Ovary (tissue), 7 donors: ENCODE measurements at regions not wholly inside any gene's neighbourhood (a gene's known extent, or its start where the extent isn't known, plus 50 kb on each side); places are given as distances from the start of the nearest gene placed in this dataset.

Experiments used
- DNase-seq, 5 donors: peaks; one replicate each; pipeline ENCODE4 v3.0.0-alpha.2; 2019 to 2020
- H3K27ac ChIP-seq, 2 donors: fragments of 200-600 bp; one replicate each; pipeline versions ENCODE4 v1.5.1 to v1.8.0; 2019 to 2022
- H3K27me3 ChIP-seq: fragments of 200-600 bp; one replicate; pipeline ENCODE4 v1.8.0; 2022
- H3K36me3 ChIP-seq: fragments of 200-600 bp; sonication (generic); one replicate; pipeline ENCODE4 v1.5.1; 2019
- H3K4me1 ChIP-seq: one replicate; pipeline ENCODE4 v1.8.1; 2013; ENCODE audit warnings: mild to moderate bottlenecking, moderate library complexity; ENCODE audit not compliant: insufficient read depth
- H3K4me3 ChIP-seq: fragments of 200-600 bp; sonication (generic); one replicate; pipeline ENCODE4 v1.5.1; 2017
- H3K9me3 ChIP-seq, 2 donors: fragments of 200-600 bp in 1 of 2; sonication (generic) in 1 of 2; one replicate each; pipeline versions ENCODE4 v1.5.1 to v1.8.1; 2013 to 2019; ENCODE audit warnings: mild to moderate bottlenecking in 1 of 2, moderate library complexity in 1 of 2
- EP300 ChIP-seq: sonication (generic); formaldehyde crosslinking; IDR thresholded peaks from one replicate; pipeline ENCODE4 v1.6.1; 2017; ENCODE audit warnings: antibody characterized with exemption
- POLR2A ChIP-seq: fragments of 450-650 bp; IDR thresholded peaks from one replicate; pipeline ENCODE4 v1.6.1; 2017; ENCODE audit warnings: antibody characterized with exemption, mild to moderate bottlenecking, moderate library complexity
- WGBS, 3 donors: extraction: QIAGEN DNeasy Blood & Tissue Kit in 1 of 3; methylation state at CpG; one replicate each; pipeline versions ENCODE4 v1.1.5 to v1.1.7; 2013 to 2017; 5-methylcytosine and 5-hydroxymethylcytosine counted together
- intact Hi-C, 4 donors: fragments of 100-400 bp; cut with DNase I; formaldehyde crosslinking; loops; one replicate each; pipeline versions ENCODE4 v1.11.0 to v1.15.1; 2022 to 2023
- TF ChIP-seq, protein P1 (sequence below), 3 donors: fragments of 450-650 bp in 2 of 3; fragments of 200-600 bp in 1 of 3; IDR thresholded peaks; one replicate each; pipeline versions ENCODE4 v1.5.1 to v1.8.0; 2016 to 2022; ENCODE audit warnings: antibody characterized with exemption in 3 of 3, mild to moderate bottlenecking in 1 of 3
- donor health status: DM: no; HTN: no; CAD: no; lungs with moderate emphysema.
- donor health status: DM: no; HTN: no; CAD: no.
- donor health status: Bipolar disorder and iron deficiency.
- donor health status: DM: no; HTN: no; CAD: no.
- donor health status: DM: yes; HTN: yes; CAD: no.

- intact Hi-C loops, result no loop called here
- no peaks in the 10 kb centered on the region for H3K9me3 ChIP-seq
- 16 to 39% (median 22%) methylated on average over 3 of the region's 3 CpGs for WGBS, 3 donors
- no peak overlapping the region for H3K27ac ChIP-seq
- no peak overlapping the region for H3K4me3 ChIP-seq
- TF ChIP-seq, protein P1, sequence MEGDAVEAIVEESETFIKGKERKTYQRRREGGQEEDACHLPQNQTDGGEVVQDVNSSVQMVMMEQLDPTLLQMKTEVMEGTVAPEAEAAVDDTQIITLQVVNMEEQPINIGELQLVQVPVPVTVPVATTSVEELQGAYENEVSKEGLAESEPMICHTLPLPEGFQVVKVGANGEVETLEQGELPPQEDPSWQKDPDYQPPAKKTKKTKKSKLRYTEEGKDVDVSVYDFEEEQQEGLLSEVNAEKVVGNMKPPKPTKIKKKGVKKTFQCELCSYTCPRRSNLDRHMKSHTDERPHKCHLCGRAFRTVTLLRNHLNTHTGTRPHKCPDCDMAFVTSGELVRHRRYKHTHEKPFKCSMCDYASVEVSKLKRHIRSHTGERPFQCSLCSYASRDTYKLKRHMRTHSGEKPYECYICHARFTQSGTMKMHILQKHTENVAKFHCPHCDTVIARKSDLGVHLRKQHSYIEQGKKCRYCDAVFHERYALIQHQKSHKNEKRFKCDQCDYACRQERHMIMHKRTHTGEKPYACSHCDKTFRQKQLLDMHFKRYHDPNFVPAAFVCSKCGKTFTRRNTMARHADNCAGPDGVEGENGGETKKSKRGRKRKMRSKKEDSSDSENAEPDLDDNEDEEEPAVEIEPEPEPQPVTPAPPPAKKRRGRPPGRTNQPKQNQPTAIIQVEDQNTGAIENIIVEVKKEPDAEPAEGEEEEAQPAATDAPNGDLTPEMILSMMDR (IDR thresholded peaks at IDR 0.05), result no peak
- TF ChIP-seq EP300 (no peak), POLR2A (no peak)
- H3K4me1 ChIP-seq, result no peaks in the 10 kb centered on the region
- no peaks in the 10 kb centered on the region for H3K27me3 ChIP-seq
- no peak for DNase-seq
- H3K36me3 ChIP-seq, result no peaks in the 10 kb centered on the region
Measured at GRCh38 chr9:11135851-11136250, 523.0 kb upstream of the PTPRD start.

DNA sequence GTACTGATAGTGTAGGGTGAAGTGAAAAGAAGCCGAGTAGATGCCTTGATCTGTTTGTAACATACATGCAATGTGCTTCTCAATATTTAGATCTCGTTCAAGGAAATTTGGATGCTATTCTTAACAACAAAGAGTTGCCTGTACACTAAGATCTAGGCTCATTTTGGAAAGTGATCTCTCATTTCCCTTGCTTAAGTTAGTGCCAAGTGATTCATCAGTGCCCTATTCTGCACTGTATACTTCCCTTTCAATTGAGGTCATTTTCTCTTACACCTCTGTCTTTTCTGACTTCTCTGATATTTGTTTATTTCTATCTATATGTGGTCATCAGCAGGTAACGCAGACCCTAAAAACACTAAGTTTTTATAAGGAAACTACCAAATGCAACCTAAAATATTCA lies 528.6 kb upstream of the PTPRD start:
- H3K27ac ChIP-seq, result no peak overlapping the region
- intact Hi-C loops, result no loop called here
- H3K36me3 ChIP-seq, result no peaks in the 10 kb centered on the region
- H3K4me1 ChIP-seq, result no peaks in the 10 kb centered on the region
- TF ChIP-seq, protein P1 (IDR thresholded peaks at IDR 0.05), result no peak
- no peak for TF ChIP-seq EP300
- no peaks in the 10 kb centered on the region for H3K27me3 ChIP-seq
- no peak for DNase-seq
- 77 to 81% (median 78%) methylated on average over 3 of the region's 3 CpGs for WGBS, 3 donors
- H3K9me3 ChIP-seq, result no peaks in the 10 kb centered on the region
- H3K4me3 ChIP-seq, result no peak overlapping the region

DNA sequence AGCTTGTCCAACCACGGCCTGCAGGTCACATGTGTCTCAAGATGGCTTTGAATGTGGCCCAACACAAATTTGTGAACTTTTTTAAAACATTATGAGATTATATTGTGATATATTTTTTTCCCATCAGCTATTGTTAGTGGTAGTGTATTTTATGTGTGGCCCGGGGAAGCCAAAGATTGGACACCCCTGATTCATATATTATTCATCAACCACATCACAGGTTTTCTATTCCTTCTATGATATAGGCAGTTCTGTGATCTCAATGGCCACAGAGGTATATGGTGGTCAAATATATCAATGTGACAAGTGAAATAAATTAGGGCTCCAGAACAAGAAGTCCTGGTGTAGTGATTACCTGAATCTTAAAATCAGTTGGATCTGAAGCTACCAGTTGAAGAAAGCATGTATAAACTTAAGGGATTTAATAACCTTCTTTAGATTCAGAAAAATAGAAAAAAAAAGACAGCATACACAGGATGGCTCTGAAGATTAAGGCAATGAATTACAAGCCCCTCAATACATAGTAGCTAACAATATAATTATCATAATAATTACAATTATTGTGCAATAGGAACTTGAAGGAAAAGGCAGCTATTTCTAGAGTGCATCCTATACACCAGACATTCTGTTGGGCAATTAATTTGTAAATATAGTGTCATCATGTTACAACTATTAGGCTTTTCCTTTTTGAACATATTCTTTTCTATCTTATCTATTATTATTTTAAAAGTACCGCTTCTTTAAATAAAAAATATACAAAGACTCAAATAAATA lies 530.4 kb upstream of the PTPRD start:
- no peaks in the 10 kb centered on the region for H3K4me1 ChIP-seq
- intact Hi-C loops, result no loop called here
- DNase-seq, result no peak
- no peak overlapping the region for H3K27ac ChIP-seq
- WGBS, 3 donors, result 90 to 96% (median 91%) methylated on average over 3 of the region's 3 CpGs
- H3K36me3 ChIP-seq, result no peaks in the 10 kb centered on the region
- no peaks in the 10 kb centered on the region for H3K9me3 ChIP-seq
- no peak overlapping the region for H3K4me3 ChIP-seq
- no peaks in the 10 kb centered on the region for H3K27me3 ChIP-seq
- TF ChIP-seq, protein P1 (IDR thresholded peaks at IDR 0.05), result no peak
- TF ChIP-seq EP300 (no peak), POLR2A (no peak)

- Histone ChIP-seq H3K9me3 (no peaks in the 10 kb centered on the region), H3K4me1 (no peaks in the 10 kb centered on the region), H3K27me3 (no peaks in the 10 kb centered on the region), H3K27ac (no peak overlapping the region), H3K36me3 (no peaks in the 10 kb centered on the region), H3K4me3 (no peak overlapping the region)
- WGBS, 3 donors, result 82 to 89% (median 89%) methylated on average over 2 of the region's 2 CpGs
- no peak for DNase-seq
- intact Hi-C loops, result no loop called here
- no peak for TF ChIP-seq EP300
- TF ChIP-seq, protein P1 (IDR thresholded peaks at IDR 0.05), result no peak
- TF ChIP-seq POLR2A, result no peak
Measured at GRCh38 chr9:11144746-11145145, 531.9 kb upstream of the PTPRD start.
